ENCODE measurements at regions not wholly inside any gene's neighbourhood (a gene's known extent, or its start where the extent isn't known, plus 50 kb on each side); places are given as distances from the start of the nearest gene placed in this dataset.

DNA sequence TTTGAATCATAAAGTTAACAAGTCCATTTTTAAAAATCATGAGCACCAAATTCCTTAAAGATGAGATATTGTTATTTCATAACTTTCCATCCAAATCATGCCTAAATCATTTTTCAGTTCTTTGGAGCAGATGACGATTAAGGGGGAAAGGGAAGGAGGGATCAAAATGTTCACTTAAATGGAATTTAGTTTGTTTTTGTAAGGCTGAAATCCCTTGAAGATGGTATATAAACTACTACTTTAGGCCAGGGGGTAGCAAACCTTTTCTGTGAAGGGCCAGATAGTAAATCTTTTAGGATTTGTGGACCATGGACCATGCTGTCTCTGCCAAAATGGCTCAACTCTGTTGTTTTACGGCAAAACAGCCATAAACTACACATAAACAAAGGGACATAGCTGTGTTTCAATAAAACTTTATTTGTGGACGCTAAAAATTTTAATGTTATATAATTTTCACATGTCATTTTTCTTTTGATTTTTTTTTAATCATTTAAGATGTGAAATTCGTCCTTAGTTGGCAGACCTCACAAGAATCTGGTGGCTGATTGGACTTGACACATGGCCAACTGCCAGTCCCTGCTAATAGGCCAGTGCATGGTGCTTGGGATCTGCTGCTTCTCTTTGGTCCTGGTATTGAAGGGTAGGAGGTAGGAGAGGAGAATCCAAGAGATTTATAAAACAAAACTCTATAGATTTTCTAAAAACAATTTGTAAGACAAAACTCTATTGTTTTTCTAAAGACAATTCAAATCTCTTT lies 52.0 kb upstream of the RTN4 start:
- peak; percentile 67 for DNase-seq (ENCODE audit: low read depth)

DNA sequence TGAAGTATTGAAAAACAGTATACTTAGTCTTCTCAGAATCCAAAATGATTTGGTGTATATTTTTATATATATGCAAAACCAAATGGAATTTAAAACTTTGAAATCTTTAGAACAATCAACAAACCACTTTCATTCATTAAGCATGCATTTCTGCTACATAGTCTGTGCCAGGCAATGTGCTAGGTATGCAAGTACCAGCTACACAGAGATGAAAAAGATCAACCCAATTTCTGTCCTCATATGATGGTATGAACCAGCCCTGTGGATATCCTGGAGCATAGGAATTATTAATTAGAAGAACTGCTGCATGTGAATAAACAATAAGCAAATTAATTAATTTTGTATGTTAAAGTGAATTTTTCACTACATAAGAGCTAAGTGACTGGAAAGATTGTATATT lies 51.2 kb upstream of the RTN4 start:
- DNase-seq (ENCODE audit: low read depth) = no peak

DNA sequence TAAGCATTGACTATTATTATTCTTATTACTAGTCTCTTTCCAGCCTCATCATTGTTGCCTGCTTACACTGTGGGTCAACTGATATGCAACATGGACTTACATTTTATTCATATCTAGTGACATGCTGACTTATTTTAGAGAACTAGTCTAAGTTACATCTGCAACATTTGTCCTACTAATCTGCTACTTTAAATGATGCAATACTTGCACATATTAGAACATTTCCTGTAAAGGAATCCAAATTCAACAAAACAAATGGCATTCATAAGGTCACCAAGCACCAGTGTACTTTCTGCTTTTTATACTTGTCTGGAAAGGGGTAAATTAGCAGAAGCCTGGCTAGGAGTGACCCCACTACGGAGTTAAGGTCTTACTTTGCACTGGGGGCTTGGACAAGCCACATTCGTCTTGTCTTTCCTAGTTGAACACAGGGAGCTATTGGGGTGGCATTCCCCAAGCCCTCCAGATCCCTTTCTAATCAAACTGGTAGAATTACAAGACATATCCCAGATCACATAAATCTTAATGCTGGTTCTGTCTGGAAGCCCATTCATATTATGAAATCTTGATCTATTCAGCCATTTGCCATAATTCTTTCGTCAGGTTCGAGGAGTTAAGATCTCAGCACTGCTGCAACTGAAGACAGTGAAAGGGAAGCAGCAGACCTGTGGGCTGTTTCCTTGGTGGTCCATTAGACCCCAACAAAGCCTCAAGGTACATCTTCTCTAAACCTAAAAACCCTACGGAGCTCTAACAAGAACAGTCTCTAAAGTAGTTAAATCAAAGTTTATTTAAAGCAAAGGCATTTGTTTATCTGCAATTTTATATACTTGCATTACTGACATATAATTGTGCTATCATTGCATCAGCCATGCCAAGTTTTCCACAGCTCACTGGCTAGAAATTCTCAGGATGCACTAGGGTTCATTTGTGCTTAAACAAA lies 49.9 kb upstream of the RTN4 start:
- peak; percentile 39 for DNase-seq (ENCODE audit: low read depth)
